SK-N-SH treated with all-trans-retinoic acid at 6 μM for 48 hours (cell line): ENCODE measurements at regions not wholly inside any gene's neighbourhood (a gene's known extent, or its start where the extent isn't known, plus 50 kb on each side); places are given as distances from the start of the nearest gene placed in this dataset.
"Not testable (repeated sequence)": the region's sequence is repeated elsewhere in the genome, so short reads cannot be mapped to it uniquely, and the experiment has no call there.

Source experiments
- ARNTL ChIP-seq: fragments of 450-650 bp; formaldehyde crosslinking; IDR thresholded peaks from 2 replicates; pipeline ENCODE4 v1.5.0; 2020; ENCODE audit warnings: low read depth, mild to moderate bottlenecking, moderate library complexity, borderline replicate concordance
- ESRRG ChIP-seq: fragments of 250-450 bp; sonication (Bioruptor Pico); IDR thresholded peaks from 2 replicates; pipeline ENCODE4 v1.6.1; 2021; ENCODE audit warnings: mild to moderate bottlenecking
- GLIS3 ChIP-seq: fragments of 250-450 bp; sonication (Bioruptor Pico); IDR thresholded peaks from 2 replicates; pipeline ENCODE4 v1.5.0; 2020; ENCODE audit warnings: mild to moderate bottlenecking, moderate library complexity
- PATZ1 ChIP-seq: fragments of 250-450 bp; sonication (Bioruptor Pico); IDR thresholded peaks from 2 replicates; pipeline ENCODE4 v1.8.0; 2020; ENCODE audit warnings: mild to moderate bottlenecking, moderate library complexity, borderline replicate concordance
- SNAI2 ChIP-seq: fragments of 250-450 bp; sonication (Bioruptor Pico); IDR thresholded peaks from 2 replicates; pipeline ENCODE4 v1.5.0; 2020; ENCODE audit warnings: mild to moderate bottlenecking, moderate library complexity
- ZFP3 ChIP-seq: fragments of 250-450 bp; sonication (Bioruptor Pico); IDR thresholded peaks from 2 replicates; pipeline ENCODE4 v1.5.0; 2020; ENCODE audit warnings: mild to moderate bottlenecking, moderate library complexity
- ZFP30 ChIP-seq: fragments of 450-650 bp; formaldehyde crosslinking; IDR thresholded peaks from 2 replicates; pipeline ENCODE4 v1.5.0; 2022; ENCODE audit warnings: mild to moderate bottlenecking, moderate library complexity

GRCh38 chr3:27601311-27601710 lies 117.1 kb upstream of the SLC4A7 start:
- TF ChIP-seq PATZ1; ARNTL (CRISPR knock-in tag); ZFP30 (CRISPR knock-in tag); ZFP3 (CRISPR knock-in tag); GLIS3 (CRISPR knock-in tag); SNAI2 (CRISPR knock-in tag); ESRRG (CRISPR knock-in tag): not testable (repeated sequence)
